GM12864 (cell line): ENCODE measurements at regions not wholly inside any gene's neighbourhood (a gene's known extent, or its start where the extent isn't known, plus 50 kb on each side); places are given as distances from the start of the nearest gene placed in this dataset.

Source experiments
- DNase-seq: peaks from one replicate; pipeline ENCODE4 v3.0.0-alpha.2; 2011; ENCODE audit warnings: low read depth
- H3K4me3 ChIP-seq: 2 replicates; pipeline ENCODE4 v1.5.1; 2011; ENCODE audit warnings: mild to moderate bottlenecking, low read depth, low read length, control low read depth
- CTCF ChIP-seq: IDR thresholded peaks from 2 replicates; pipeline ENCODE4 v1.5.1; 2011; ENCODE audit warnings: low read depth, mild to moderate bottlenecking, moderate library complexity, low read length, control low read depth, inconsistent platforms; ENCODE audit errors: missing control alignments

- no peak for DNase-seq
- no peak overlapping the region for H3K4me3 ChIP-seq
- TF ChIP-seq CTCF = no peak
Observed at GRCh38 chr16:72419638-72420037, 247.7 kb upstream of the PMFBP1 start.

GRCh38 chr16:72415379-72415778 is 243.4 kb upstream of the PMFBP1 start:
- no peak for DNase-seq
- no peak overlapping the region for H3K4me3 ChIP-seq
- no peak for TF ChIP-seq CTCF

GRCh38 chr16:72410492-72410891 is 238.5 kb upstream of the PMFBP1 start:
- TF ChIP-seq CTCF = no peak
- no peak overlapping the region for H3K4me3 ChIP-seq
- DNase-seq = no peak

GRCh38 chr16:72409423-72409822 is 237.5 kb upstream of the PMFBP1 start:
- H3K4me3 ChIP-seq = no peak overlapping the region
- DNase-seq = no peak
- no peak for TF ChIP-seq CTCF

GRCh38 chr16:72406390-72406789 is 234.4 kb upstream of the PMFBP1 start:
- no peak overlapping the region for H3K4me3 ChIP-seq
- no peak for TF ChIP-seq CTCF
- DNase-seq = no peak

- DNase-seq = no peak
- no peak for TF ChIP-seq CTCF
- H3K4me3 ChIP-seq = no peak overlapping the region
Observed at GRCh38 chr16:72404299-72404698, 232.3 kb upstream of the PMFBP1 start.

GRCh38 chr16:72401084-72401361 is 229.1 kb upstream of the PMFBP1 start:
- no peak for DNase-seq
- TF ChIP-seq CTCF = no peak
- H3K4me3 ChIP-seq = no peak overlapping the region
